HepG2 (cell line): ENCODE measurements at regions not wholly inside any gene's neighbourhood (a gene's known extent, or its start where the extent isn't known, plus 50 kb on each side); places are given as distances from the start of the nearest gene placed in this dataset.

ENCODE experiments used
- AHR ChIP-seq: IDR thresholded peaks from 2 replicates; pipeline ENCODE4 v1.6.1; 2018; ENCODE audit warnings: missing genetic modification reagents, missing compliant biosample characterization
- ARNTL ChIP-seq: sonication (generic); formaldehyde crosslinking; IDR thresholded peaks from 2 replicates; pipeline ENCODE4 v1.4.0; 2020; ENCODE audit warnings: mild to moderate bottlenecking, missing genetic modification reagents
- DR1 ChIP-seq: sonication (generic); formaldehyde crosslinking; IDR thresholded peaks from 2 replicates; pipeline ENCODE4 v1.8.0; 2021; ENCODE audit warnings: mild to moderate bottlenecking, missing genetic modification reagents, inconsistent platforms
- ETV6 ChIP-seq: sonication (generic); formaldehyde crosslinking; conservative IDR thresholded peaks from 2 replicates; pipeline ENCODE4 v1.4.0; 2020; ENCODE audit warnings: missing genetic modification reagents
- GATAD2A ChIP-seq: IDR thresholded peaks from 2 replicates; pipeline ENCODE4 v1.6.1; 2016
- HDAC2 ChIP-seq: sonication (generic); formaldehyde crosslinking; IDR thresholded peaks from 2 replicates; pipeline ENCODE4 v1.4.0; 2020; ENCODE audit warnings: missing genetic modification reagents
- HOXA5 ChIP-seq: sonication (generic); formaldehyde crosslinking; IDR thresholded peaks from 2 replicates; pipeline ENCODE4 v1.4.0; 2020; ENCODE audit warnings: missing genetic modification reagents
- KDM4B ChIP-seq: sonication (generic); formaldehyde crosslinking; IDR thresholded peaks from 2 replicates; pipeline ENCODE4 v1.4.0; 2020; ENCODE audit warnings: missing genetic modification reagents
- MAFG ChIP-seq: sonication (generic); formaldehyde crosslinking; IDR thresholded peaks from 2 replicates; pipeline ENCODE4 v1.5.1; 2020; ENCODE audit warnings: mild to moderate bottlenecking, missing genetic modification reagents
- SALL1 ChIP-seq: sonication (generic); formaldehyde crosslinking; IDR thresholded peaks from 2 replicates; pipeline ENCODE4 v1.8.0; 2022; ENCODE audit warnings: mild to moderate bottlenecking, missing genetic modification reagents
- SAP130 ChIP-seq: IDR thresholded peaks from 2 replicates; pipeline ENCODE4 v1.6.1; 2016; ENCODE audit warnings: low read depth
- SRSF4 ChIP-seq: fragments of 200-400 bp; formaldehyde crosslinking; IDR thresholded peaks from one replicate; pipeline ENCODE4 v1.6.1; 2018; ENCODE audit warnings: mild to moderate bottlenecking, low read depth, low read length, moderate library complexity; ENCODE audit not compliant: poor library complexity, severe bottlenecking
- TEAD3 ChIP-seq: optimal IDR thresholded peaks from 2 replicates; pipeline ENCODE3; 2016; ENCODE audit warnings: borderline replicate concordance
- ZFP1 ChIP-seq: IDR thresholded peaks from 2 replicates; pipeline ENCODE4 v1.6.1; 2016
- ZFP37 ChIP-seq: sonication (generic); formaldehyde crosslinking; IDR thresholded peaks from 2 replicates; pipeline ENCODE4 v1.4.0; 2020; ENCODE audit warnings: missing genetic modification reagents, borderline replicate concordance
- ZMYM3 ChIP-seq: sonication (generic); formaldehyde crosslinking; IDR thresholded peaks from 2 replicates; pipeline ENCODE4 v1.5.1; 2020; ENCODE audit warnings: mild to moderate bottlenecking, missing genetic modification reagents
- ZNF543 ChIP-seq: sonication (generic); formaldehyde crosslinking; IDR thresholded peaks from 2 replicates; pipeline ENCODE4 v1.4.0; 2020; ENCODE audit warnings: mild to moderate bottlenecking, missing genetic modification reagents
- ZNF7 ChIP-seq: IDR thresholded peaks from 2 replicates; pipeline ENCODE4 v1.6.1; 2016; ENCODE audit warnings: missing biosample characterization, missing genetic modification reagents
- ZNF709 ChIP-seq: sonication (generic); formaldehyde crosslinking; IDR thresholded peaks from 2 replicates; pipeline ENCODE4 v1.5.0; 2020; ENCODE audit warnings: mild to moderate bottlenecking, missing genetic modification reagents
- ZSCAN21 ChIP-seq: sonication (generic); formaldehyde crosslinking; IDR thresholded peaks from 2 replicates; pipeline ENCODE4 v1.8.0; 2022; ENCODE audit warnings: mild to moderate bottlenecking, missing genetic modification reagents, moderate library complexity, borderline replicate concordance
- TF ChIP-seq, protein P1 (sequence below): sonication (generic); formaldehyde crosslinking; IDR thresholded peaks from 2 replicates; pipeline ENCODE4 v1.5.0; 2020; ENCODE audit warnings: missing genetic modification reagents
- TF ChIP-seq, protein P2 (sequence below), 2 experiments: sonication (generic) in 1 of 2; formaldehyde crosslinking in 1 of 2; IDR thresholded peaks; 2 replicates each; pipeline versions ENCODE4 v1.4.0 to v1.6.1; 2018 to 2020; ENCODE audit warnings: missing genetic modification reagents in 2 of 2, borderline replicate concordance in 1 of 2, low read depth in 1 of 2, mild to moderate bottlenecking in 1 of 2, missing biosample characterization in 1 of 2
- TF ChIP-seq, protein P3 (sequence below): sonication (generic); formaldehyde crosslinking; IDR thresholded peaks from 2 replicates; pipeline ENCODE4 v1.4.0; 2020; ENCODE audit warnings: mild to moderate bottlenecking, missing genetic modification reagents, borderline replicate concordance
- TF ChIP-seq, protein P4 (sequence below): sonication (generic); formaldehyde crosslinking; IDR thresholded peaks from 2 replicates; pipeline ENCODE4 v1.4.0; 2020; ENCODE audit warnings: missing genetic modification reagents

DNA sequence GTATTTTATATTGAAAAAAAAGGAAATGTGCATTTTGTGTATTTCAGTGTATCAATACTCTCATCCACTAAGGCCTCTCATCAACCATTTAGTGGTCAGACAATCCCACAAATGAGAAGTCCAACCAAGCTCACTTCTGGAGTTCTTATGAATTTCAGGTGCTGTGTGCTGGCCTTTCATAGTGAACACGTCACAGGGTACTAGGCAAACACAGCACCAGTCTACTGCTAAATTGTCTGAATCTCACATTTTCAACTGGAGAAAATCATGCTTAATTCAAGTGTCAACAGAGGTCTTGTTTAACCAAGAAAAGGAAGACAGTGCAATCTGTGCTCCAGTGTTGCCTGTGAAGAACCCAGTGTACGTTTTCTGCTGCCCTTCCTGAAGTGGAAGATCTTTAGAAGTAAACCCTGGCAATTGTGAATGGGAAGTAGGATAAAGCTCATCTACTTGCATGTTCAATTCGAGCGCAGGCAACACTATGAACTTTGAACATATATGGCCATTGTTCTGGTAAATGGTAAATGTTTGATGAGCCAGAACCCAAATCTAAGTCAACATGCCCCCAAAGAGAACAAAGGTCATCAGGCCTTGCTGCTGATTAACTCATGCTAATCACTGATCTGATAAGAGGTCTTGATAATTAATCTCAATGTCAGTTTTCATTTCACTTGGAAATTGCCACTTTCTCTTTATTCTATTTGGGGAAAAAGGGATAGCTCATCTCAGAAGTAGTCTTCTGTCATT is 439.2 kb upstream of the SOX9 start (continued):
- TF ChIP-seq TEAD3 (CRISPR knock-in tag) (peak; percentile 82), KDM4B (CRISPR knock-in tag) (0 out of 2 replicates have a peak, but pooled peaks have one; percentile 32), ZNF709 (0 out of 2 replicates have a peak, but pooled peaks have one; percentile 34), HOXA5 (CRISPR knock-in tag) (peak; percentile 20; the same call in 1 of the 2 replicates), ZMYM3 (CRISPR knock-in tag) (peak; percentile 78), MAFG (CRISPR knock-in tag) (no peak), DR1 (CRISPR knock-in tag) (no peak), ETV6 (CRISPR knock-in tag) (no peak), ZFP1 (CRISPR knock-in tag) (no peak), SRSF4 (no peak), ZNF7 (CRISPR knock-in tag) (no peak), GATAD2A (CRISPR knock-in tag) (peak; percentile 95; the same call in 1 of the 2 replicates), ZNF543 (no peak), AHR (CRISPR knock-in tag) (no peak), SALL1 (CRISPR knock-in tag) (peak; percentile 92; the same call in 1 of the 2 replicates), SAP130 (CRISPR knock-in tag) (peak; percentile 64), ZFP37 (no peak), ARNTL (CRISPR knock-in tag) (no peak; the same call in 1 of the 2 replicates), ZSCAN21 (CRISPR knock-in tag) (no peak), HDAC2 (peak; percentile 92)
- TF ChIP-seq, protein P1, sequence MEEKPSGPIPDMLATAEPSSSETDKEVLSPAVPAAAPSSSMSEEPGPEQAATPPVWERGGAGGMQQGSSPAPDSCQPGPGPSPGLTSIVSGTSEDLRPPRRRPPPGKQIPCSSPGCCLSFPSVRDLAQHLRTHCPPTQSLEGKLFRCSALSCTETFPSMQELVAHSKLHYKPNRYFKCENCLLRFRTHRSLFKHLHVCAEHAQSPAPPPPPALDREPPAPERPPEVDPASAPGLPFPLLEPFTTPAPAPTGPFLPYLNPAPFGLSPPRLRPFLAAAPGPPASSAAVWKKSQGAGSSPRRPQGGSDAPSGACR (CRISPR knock-in tag): peak; percentile 49; the same call in 1 of the 2 replicates
- TF ChIP-seq, protein P2, sequence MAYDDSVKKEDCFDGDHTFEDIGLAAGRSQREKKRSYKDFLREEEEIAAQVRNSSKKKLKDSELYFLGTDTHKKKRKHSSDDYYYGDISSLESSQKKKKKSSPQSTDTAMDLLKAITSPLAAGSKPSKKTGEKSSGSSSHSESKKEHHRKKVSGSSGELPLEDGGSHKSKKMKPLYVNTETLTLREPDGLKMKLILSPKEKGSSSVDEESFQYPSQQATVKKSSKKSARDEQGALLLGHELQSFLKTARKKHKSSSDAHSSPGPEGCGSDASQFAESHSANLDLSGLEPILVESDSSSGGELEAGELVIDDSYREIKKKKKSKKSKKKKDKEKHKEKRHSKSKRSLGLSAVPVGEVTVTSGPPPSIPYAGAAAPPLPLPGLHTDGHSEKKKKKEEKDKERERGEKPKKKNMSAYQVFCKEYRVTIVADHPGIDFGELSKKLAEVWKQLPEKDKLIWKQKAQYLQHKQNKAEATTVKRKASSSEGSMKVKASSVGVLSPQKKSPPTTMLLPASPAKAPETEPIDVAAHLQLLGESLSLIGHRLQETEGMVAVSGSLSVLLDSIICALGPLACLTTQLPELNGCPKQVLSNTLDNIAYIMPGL (CRISPR knock-in tag; IDR thresholded peaks at IDR 0.05; ENCODE audit: borderline replicate concordance in 1 of 2, low read depth in 1 of 2): peak in 1 of 2 experiments; percentile 72; a peak in 1 of 4 replicates
- TF ChIP-seq, protein P3, sequence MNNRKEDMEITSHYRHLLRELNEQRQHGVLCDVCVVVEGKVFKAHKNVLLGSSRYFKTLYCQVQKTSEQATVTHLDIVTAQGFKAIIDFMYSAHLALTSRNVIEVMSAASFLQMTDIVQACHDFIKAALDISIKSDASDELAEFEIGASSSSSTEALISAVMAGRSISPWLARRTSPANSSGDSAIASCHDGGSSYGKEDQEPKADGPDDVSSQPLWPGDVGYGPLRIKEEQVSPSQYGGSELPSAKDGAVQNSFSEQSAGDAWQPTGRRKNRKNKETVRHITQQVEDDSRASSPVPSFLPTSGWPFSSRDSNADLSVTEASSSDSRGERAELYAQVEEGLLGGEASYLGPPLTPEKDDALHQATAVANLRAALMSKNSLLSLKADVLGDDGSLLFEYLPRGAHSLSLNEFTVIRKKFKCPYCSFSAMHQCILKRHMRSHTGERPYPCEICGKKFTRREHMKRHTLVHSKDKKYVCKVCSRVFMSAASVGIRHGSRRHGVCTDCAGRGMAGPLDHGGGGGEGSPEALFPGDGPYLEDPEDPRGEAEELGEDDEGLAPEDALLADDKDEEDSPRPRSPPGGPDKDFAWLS (CRISPR knock-in tag): no peak
- TF ChIP-seq, protein P4, sequence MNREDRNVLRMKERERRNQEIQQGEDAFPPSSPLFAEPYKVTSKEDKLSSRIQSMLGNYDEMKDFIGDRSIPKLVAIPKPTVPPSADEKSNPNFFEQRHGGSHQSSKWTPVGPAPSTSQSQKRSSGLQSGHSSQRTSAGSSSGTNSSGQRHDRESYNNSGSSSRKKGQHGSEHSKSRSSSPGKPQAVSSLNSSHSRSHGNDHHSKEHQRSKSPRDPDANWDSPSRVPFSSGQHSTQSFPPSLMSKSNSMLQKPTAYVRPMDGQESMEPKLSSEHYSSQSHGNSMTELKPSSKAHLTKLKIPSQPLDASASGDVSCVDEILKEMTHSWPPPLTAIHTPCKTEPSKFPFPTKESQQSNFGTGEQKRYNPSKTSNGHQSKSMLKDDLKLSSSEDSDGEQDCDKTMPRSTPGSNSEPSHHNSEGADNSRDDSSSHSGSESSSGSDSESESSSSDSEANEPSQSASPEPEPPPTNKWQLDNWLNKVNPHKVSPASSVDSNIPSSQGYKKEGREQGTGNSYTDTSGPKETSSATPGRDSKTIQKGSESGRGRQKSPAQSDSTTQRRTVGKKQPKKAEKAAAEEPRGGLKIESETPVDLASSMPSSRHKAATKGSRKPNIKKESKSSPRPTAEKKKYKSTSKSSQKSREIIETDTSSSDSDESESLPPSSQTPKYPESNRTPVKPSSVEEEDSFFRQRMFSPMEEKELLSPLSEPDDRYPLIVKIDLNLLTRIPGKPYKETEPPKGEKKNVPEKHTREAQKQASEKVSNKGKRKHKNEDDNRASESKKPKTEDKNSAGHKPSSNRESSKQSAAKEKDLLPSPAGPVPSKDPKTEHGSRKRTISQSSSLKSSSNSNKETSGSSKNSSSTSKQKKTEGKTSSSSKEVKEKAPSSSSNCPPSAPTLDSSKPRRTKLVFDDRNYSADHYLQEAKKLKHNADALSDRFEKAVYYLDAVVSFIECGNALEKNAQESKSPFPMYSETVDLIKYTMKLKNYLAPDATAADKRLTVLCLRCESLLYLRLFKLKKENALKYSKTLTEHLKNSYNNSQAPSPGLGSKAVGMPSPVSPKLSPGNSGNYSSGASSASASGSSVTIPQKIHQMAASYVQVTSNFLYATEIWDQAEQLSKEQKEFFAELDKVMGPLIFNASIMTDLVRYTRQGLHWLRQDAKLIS (CRISPR knock-in tag): no peak
